ENCODE measurements at regions not wholly inside any gene's neighbourhood (a gene's known extent, or its start where the extent isn't known, plus 50 kb on each side); places are given as distances from the start of the nearest gene placed in this dataset.

GRCh38 chr14:87133073-87133801 lies 859.7 kb downstream of the GALC start:
- Histone ChIP-seq H3K9me3 (no peaks in the 10 kb centered on the region), H3K4me1 (no peaks in the 10 kb centered on the region), H3K4me3 (no peak overlapping the region), H3K36me3 (replicated peaks in 1 of 2; ENCODE audit: insufficient read depth in 1 of 2, low read depth in 2 of 2) (no peaks in the 10 kb centered on the region), H3K27ac (no peak overlapping the region), H3K27me3 (no peaks in the 10 kb centered on the region)
- DNase-seq (no peak), ATAC-seq (peak; percentile 15)
- 57 to 75% methylated on average over 4 of the region's 4 CpGs for WGBS, 2 donors
- TF ChIP-seq POLR2A (IDR thresholded peaks at IDR 0.05) (no peak), CTCF (IDR thresholded peaks at IDR 0.05) (no peak)
- intact Hi-C loops (cut with DNase I), result no loop called here

GRCh38 chr14:87131879-87132278 lies 861.1 kb downstream of the GALC start:
- H3K36me3 ChIP-seq (replicated peaks in 1 of 2; ENCODE audit: insufficient read depth in 1 of 2, low read depth in 2 of 2), result no peaks in the 10 kb centered on the region
- 39 to 45% methylated on average over 5 of the region's 5 CpGs for WGBS, 2 donors
- intact Hi-C loops (cut with DNase I), result no loop called here
- no peak overlapping the region for H3K27ac ChIP-seq
- H3K9me3 ChIP-seq, result no peaks in the 10 kb centered on the region
- H3K27me3 ChIP-seq, result no peaks in the 10 kb centered on the region
- H3K4me3 ChIP-seq, result no peak overlapping the region
- TF ChIP-seq POLR2A (IDR thresholded peaks at IDR 0.05) (no peak), CTCF (IDR thresholded peaks at IDR 0.05) (no peak)
- ATAC-seq (no peak), DNase-seq (no peak)
- H3K4me1 ChIP-seq, result no peaks in the 10 kb centered on the region

GRCh38 chr14:87122166-87122565 lies 870.8 kb downstream of the GALC start:
- Histone ChIP-seq H3K4me3 (no peak overlapping the region), H3K4me1 (no peaks in the 10 kb centered on the region), H3K36me3 (replicated peaks in 1 of 2; ENCODE audit: insufficient read depth in 1 of 2, low read depth in 2 of 2) (no peaks in the 10 kb centered on the region), H3K27me3 (no peaks in the 10 kb centered on the region), H3K9me3 (peaks cover 0 to 5% (median 0%) of the 10 kb centered on the region in 3 donors), H3K27ac (no peak overlapping the region)
- DNase-seq (no peak), ATAC-seq (no peak)
- intact Hi-C loops (cut with DNase I), result no loop called here
- TF ChIP-seq POLR2A (IDR thresholded peaks at IDR 0.05) (no peak), CTCF (IDR thresholded peaks at IDR 0.05) (no peak)

- ATAC-seq (no peak), DNase-seq (no peak)
- intact Hi-C loops (cut with DNase I), result no loop called here
These were observed 871.3 kb downstream of the GALC start for GRCh38 chr14:87121716-87122115.

More at GRCh38 chr14:87121716-87122115, 871.3 kb downstream of the GALC start:
- Histone ChIP-seq H3K9me3 (peaks cover 0 to 5% (median 0%) of the 10 kb centered on the region in 3 donors), H3K4me1 (no peaks in the 10 kb centered on the region), H3K27me3 (no peaks in the 10 kb centered on the region), H3K27ac (no peak overlapping the region), H3K4me3 (no peak overlapping the region), H3K36me3 (replicated peaks in 1 of 2; ENCODE audit: insufficient read depth in 1 of 2, low read depth in 2 of 2) (no peaks in the 10 kb centered on the region)
- 83 to 89% methylated on average over 2 of the region's 2 CpGs for WGBS, 2 donors
- TF ChIP-seq CTCF (IDR thresholded peaks at IDR 0.05) (no peak), POLR2A (IDR thresholded peaks at IDR 0.05) (no peak)

All from body of pancreas (tissue), 4 donors.